DND-41 (cell line): ENCODE measurements at regions not wholly inside any gene's neighbourhood (a gene's known extent, or its start where the extent isn't known, plus 50 kb on each side); places are given as distances from the start of the nearest gene placed in this dataset.
"Not testable (repeated sequence)": the region's sequence is repeated elsewhere in the genome, so short reads cannot be mapped to it uniquely, and the experiment has no call there.

Experiments
- ATAC-seq: fragments of 200-7000 bp; cut with Tn5 transposase; 3 replicates; pipeline ENCODE4 v1.9.1; 2021; ENCODE audit warnings: low read depth; ENCODE audit not compliant: insufficient read depth
- DNase-seq: peaks from one replicate; pipeline ENCODE4 v3.0.0-alpha.2; 2020
- H2AFZ ChIP-seq: 2 replicates; pipeline ENCODE4 v1.6.0; 2012; ENCODE audit warnings: low read depth, low read length
- H3K27ac ChIP-seq: 2 replicates; pipeline ENCODE4 v1.5.1; 2012; ENCODE audit warnings: low read length, inconsistent platforms
- H3K27me3 ChIP-seq: fragments of 200-600 bp; sonication (generic); 2 replicates; pipeline ENCODE4 v1.6.0; 2012; ENCODE audit warnings: low read length, mild to moderate bottlenecking, inconsistent platforms; ENCODE audit not compliant: insufficient read depth, poor library complexity
- H3K36me3 ChIP-seq: 2 replicates; pipeline ENCODE4 v1.5.1; 2012; ENCODE audit warnings: low read length, inconsistent platforms; ENCODE audit not compliant: insufficient read depth
- H3K4me1 ChIP-seq: 2 replicates; pipeline ENCODE4 v1.5.1; 2012; ENCODE audit warnings: mild to moderate bottlenecking, low read length; ENCODE audit not compliant: insufficient read depth
- H3K4me2 ChIP-seq: 2 replicates; pipeline ENCODE4 v1.6.0; 2012; ENCODE audit warnings: mild to moderate bottlenecking, moderate library complexity, low read length, inconsistent platforms; ENCODE audit not compliant: insufficient read depth
- H3K4me3 ChIP-seq, 2 experiments: fragments of 200-600 bp in 1 of 2; shearing (Covaris generic) in 1 of 2; 2 replicates each; pipeline ENCODE4 v1.5.1; 2012 to 2016; ENCODE audit warnings: inconsistent platforms in 2 of 2, low read length in 2 of 2, mild to moderate bottlenecking in 2 of 2, low read depth in 1 of 2, moderate library complexity in 1 of 2
- H3K79me2 ChIP-seq: 2 replicates; pipeline ENCODE4 v1.6.0; 2012; ENCODE audit warnings: low read length, inconsistent platforms; ENCODE audit not compliant: insufficient read depth
- H3K9ac ChIP-seq: 2 replicates; pipeline ENCODE4 v1.6.0; 2012; ENCODE audit warnings: low read depth, mild to moderate bottlenecking, inconsistent platforms, low read length, moderate library complexity
- H3K9me3 ChIP-seq: 2 replicates; pipeline ENCODE4 v1.5.1; 2012; ENCODE audit warnings: low read length, moderate library complexity, mild to moderate bottlenecking, inconsistent platforms; ENCODE audit not compliant: insufficient read depth, severe bottlenecking
- H4K20me1 ChIP-seq: 2 replicates; pipeline ENCODE4 v1.6.0; 2012; ENCODE audit warnings: low read length; ENCODE audit not compliant: insufficient read depth

DNA sequence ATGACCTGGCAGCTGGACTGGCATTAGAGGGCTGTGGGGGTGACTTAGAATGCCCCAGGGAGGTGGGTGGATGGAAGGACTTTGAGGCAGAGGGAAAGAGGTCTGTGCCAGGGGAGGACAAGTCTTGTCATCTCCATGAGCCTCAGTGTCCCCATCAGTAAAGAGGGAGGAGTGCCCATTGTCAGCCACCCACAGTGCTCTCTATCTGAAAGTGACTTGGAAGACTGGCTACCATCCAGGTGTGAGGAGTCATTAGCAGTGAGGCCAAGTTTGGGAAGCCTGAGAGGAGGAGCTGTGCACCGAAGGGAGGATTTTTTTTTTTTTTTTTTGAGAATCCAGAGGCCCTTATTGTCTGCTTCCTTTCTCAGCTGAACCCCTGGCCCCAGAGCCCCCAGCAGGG, 136.3 kb upstream of the AKAP13 start:
- not testable (repeated sequence) for H3K27ac ChIP-seq, ATAC-seq, H3K4me2 ChIP-seq, H3K27me3 ChIP-seq, H3K4me1 ChIP-seq, DNase-seq, H3K4me3 ChIP-seq, H3K36me3 ChIP-seq, H3K79me2 ChIP-seq, H2AFZ ChIP-seq, H4K20me1 ChIP-seq, H3K9ac ChIP-seq, H3K9me3 ChIP-seq

DNA sequence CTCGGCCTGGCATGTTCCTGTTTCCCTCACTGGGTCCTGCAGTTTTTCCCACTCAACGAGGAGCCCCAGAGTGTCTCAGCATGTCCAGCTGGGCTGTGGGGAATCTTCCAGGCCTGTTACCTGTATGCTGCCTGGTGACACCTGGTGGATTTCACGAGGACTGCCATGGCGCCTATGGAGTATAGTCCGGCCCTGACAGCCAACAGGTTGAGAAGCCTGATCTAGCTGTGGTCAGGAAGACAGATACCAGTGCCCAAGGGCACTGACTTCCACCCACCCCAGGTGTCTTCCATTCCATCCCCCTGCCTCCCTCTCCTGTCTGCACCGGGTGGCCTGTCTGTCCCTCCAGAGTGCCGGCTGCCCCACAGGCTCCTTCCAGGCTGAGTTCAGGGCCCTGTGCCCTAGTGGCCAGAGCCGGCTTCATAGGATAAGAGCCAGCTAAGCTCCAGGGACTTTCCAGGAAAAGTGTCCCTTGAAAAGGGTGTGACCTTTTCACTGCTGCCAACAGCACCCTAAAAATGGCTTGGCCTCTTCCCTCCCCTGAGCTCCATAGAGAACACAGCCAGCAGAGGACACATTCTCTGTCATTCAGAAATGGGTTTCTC, 129.4 kb upstream of the AKAP13 start:
- H2AFZ ChIP-seq, H3K4me1 ChIP-seq, DNase-seq, H3K27me3 ChIP-seq, H3K79me2 ChIP-seq, H3K27ac ChIP-seq, H4K20me1 ChIP-seq, H3K4me3 ChIP-seq, H3K9me3 ChIP-seq, ATAC-seq, H3K9ac ChIP-seq, H3K36me3 ChIP-seq, H3K4me2 ChIP-seq: not testable (repeated sequence)

DNA sequence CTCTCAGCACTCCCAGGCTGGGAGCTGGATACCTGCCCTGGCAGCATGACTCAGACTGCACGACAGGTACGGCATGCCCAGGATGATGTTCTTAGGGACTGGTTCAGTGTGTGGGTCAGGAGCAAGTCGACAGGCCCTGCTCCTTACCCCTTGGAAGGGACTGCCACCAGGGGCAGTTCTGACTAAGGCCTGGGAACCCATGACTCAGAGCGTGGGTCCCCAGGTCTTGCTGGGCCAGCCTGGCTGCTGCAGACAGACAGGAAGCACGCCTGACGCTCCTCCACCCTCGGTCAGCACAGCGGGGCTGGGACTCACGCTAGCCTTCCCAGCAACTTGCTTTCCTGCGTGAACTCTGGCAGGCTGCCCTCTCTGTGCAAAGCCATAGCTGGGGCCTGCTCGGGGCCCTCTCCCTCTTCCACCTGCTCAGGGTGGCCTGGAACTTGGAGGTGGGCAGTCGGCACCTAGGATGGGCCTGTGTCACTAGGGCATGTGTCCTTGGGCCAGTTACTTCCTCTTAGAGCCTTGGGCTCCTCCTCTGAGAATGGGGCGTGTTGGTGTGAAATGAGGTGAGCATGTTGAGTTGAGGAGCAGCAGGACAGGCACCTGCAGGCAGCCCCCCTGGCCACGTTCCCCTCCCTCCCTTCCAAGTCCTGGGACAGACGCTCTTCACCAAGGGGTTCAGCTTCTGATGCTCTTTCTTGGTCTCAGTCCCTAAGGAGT, 127.0 kb upstream of the AKAP13 start:
- not testable (repeated sequence) for H3K9me3 ChIP-seq, H3K79me2 ChIP-seq, H3K4me2 ChIP-seq, H3K9ac ChIP-seq, H3K27ac ChIP-seq, H3K4me1 ChIP-seq, DNase-seq, H3K4me3 ChIP-seq, H3K36me3 ChIP-seq, ATAC-seq, H4K20me1 ChIP-seq, H2AFZ ChIP-seq, H3K27me3 ChIP-seq

DNA sequence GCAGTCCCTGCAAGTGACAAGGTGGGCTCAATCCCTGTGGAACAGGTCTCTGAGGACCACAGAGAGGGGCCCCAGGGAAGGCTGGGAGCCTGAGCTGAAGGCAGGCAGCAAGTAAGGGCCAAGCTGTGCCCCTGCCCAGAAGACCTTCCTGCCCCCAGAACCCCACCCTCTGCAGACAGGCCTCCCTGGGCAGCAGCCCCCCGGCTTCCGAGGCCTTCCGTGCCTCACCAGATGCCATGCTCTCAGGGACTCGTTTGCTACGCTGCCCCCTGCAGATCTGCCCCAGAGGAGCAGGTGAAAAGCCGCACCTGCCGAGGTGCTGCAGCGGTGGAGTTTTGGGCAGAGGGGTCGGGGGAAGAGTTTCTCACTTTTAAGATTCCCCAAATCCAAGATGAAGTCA, 125.4 kb upstream of the AKAP13 start:
- H3K79me2 ChIP-seq, H3K4me1 ChIP-seq, H3K27ac ChIP-seq, H3K4me2 ChIP-seq, H3K27me3 ChIP-seq, H3K4me3 ChIP-seq, ATAC-seq, H4K20me1 ChIP-seq, DNase-seq, H2AFZ ChIP-seq, H3K9me3 ChIP-seq, H3K9ac ChIP-seq, H3K36me3 ChIP-seq: not testable (repeated sequence)

DNA sequence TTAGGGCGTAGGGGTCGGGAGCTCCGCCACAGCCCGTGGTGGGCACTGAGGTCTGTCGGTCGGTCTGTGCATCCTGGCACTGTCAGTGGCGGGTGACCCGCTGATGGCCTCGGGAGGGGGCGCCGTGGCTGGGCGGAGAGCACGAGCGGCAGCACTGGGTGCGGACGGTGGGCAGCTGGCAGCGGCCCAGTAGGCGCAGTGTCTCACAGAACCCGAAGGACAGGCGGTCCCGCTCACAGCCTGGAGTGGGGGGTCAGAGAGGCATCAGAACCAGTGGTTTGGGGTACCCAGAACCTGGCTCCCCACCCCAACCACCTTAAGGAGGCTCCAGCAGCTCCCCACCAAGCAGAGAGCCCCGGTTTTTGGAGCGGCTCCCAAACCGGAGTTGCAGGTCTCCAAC, 124.9 kb upstream of the AKAP13 start:
- not testable (repeated sequence) for H3K79me2 ChIP-seq, H3K27me3 ChIP-seq, H4K20me1 ChIP-seq, H3K9me3 ChIP-seq, H3K4me1 ChIP-seq, H2AFZ ChIP-seq, ATAC-seq, H3K36me3 ChIP-seq, H3K9ac ChIP-seq, H3K4me2 ChIP-seq, H3K4me3 ChIP-seq, DNase-seq, H3K27ac ChIP-seq

DNA sequence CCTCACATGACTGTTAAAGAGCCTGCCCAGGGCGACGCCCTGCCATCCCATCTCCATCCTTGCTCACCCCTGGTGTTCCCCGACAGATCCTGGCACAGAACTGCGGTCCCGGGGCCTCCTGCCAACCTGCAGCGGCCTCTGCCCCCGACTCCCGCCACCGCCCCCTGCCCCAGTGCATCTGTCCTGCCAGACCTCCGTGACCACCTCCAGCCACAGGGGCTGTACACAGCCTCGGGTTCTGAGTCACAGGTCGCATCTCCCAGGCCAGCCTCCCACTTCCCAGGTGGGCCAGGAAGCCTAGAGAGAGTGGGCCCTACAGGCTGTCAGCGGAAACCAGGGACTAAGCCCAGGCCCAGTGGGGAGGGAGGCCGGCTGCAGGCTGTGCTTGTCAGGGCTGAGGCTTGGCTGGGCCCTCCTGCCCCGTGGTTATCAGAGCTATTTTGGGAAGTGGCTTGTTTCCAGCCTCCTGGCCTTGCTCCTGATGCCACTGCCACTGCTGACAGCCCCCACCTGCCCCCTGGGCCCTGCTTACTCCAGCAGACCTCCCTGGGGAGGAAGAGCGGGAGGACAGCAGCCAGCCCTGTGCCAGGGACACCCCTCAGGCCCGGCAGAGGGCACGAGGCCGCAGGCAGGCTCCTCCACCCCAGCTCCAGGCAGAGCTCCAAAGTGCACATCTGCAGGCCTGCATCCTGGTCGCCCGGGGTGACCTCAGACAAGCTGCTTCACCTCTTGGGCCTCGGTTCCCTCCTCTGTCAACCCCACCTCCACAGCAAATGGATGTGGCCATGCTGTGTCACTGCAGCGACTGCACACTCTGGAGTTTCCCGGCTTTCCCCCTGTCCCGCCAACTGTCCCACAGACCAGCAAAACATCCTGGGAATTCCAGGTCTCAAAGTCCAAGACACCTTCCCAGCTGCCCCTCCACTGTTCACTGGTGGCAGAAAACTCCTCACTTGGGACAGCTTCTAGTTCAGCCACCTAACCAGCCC, 124.1 kb upstream of the AKAP13 start:
- H3K4me1 ChIP-seq, DNase-seq, H3K4me2 ChIP-seq, H3K36me3 ChIP-seq, H2AFZ ChIP-seq, H3K9me3 ChIP-seq, ATAC-seq, H3K27ac ChIP-seq, H4K20me1 ChIP-seq, H3K4me3 ChIP-seq, H3K27me3 ChIP-seq, H3K79me2 ChIP-seq, H3K9ac ChIP-seq: not testable (repeated sequence)

- H3K9ac ChIP-seq, DNase-seq, H2AFZ ChIP-seq, H3K79me2 ChIP-seq, H3K27ac ChIP-seq, H4K20me1 ChIP-seq, H3K27me3 ChIP-seq, H3K9me3 ChIP-seq, H3K4me2 ChIP-seq, H3K4me1 ChIP-seq, ATAC-seq, H3K4me3 ChIP-seq, H3K36me3 ChIP-seq: not testable (repeated sequence)
Observed at GRCh38 chr15:85258062-85258445, 122.3 kb upstream of the AKAP13 start.
